ENCODE measurements at regions not wholly inside any gene's neighbourhood (a gene's known extent, or its start where the extent isn't known, plus 50 kb on each side); places are given as distances from the start of the nearest gene placed in this dataset.

GRCh38 chr5:27125856-27126255, 87.5 kb upstream of the CDH9 start:
- Mint-ChIP-seq H3K27ac (no peak overlapping the region; a peak in 1 of 7 replicates), H3K4me1 (no peaks in the 10 kb centered on the region), H3K9me3 (peaks cover 0 to under 1% of the 10 kb centered on the region in 2 experiments; a peak in 2 of 5 replicates), H3K36me3 (ENCODE audit: insufficient read depth in 1 of 3, low read depth in 3 of 3) (peaks cover 0 to 4% (median 0%) of the 10 kb centered on the region in 3 experiments; a peak in 1 of 7 replicates), H3K4me3 (no peak overlapping the region), H3K27me3 (ENCODE audit: low read depth) (no peaks in the 10 kb centered on the region)
- Histone ChIP-seq H3K18ac (ENCODE audit: insufficient read length, low read depth, low read length) (no peak overlapping the region), H3K9me3 (ENCODE audit: control insufficient read depth, low read depth, low read length) (no peaks in the 10 kb centered on the region), H3K79me2 (ENCODE audit: insufficient read depth, low read length) (no peaks in the 10 kb centered on the region), H2BK15ac (ENCODE audit: low read depth, low read length) (no peak overlapping the region), H3K23ac (ENCODE audit: insufficient read length, low read depth, low read length) (no peak overlapping the region), H4K20me1 (ENCODE audit: control insufficient read depth, insufficient read depth, insufficient read length) (no peaks in the 10 kb centered on the region), H3K14ac (ENCODE audit: insufficient read depth, low read length) (no peak overlapping the region), H3T11ph (ENCODE audit: low read length) (no peak overlapping the region), H3K23me2 (ENCODE audit: insufficient read length, low read depth, low read length, poor library complexity, severe bottlenecking) (no peaks in the 10 kb centered on the region), H2AK5ac (ENCODE audit: insufficient read length, low read length) (no peak overlapping the region), H3K4me2 (ENCODE audit: insufficient read depth, insufficient read length, low read length) (no peak overlapping the region), H3K27ac (ENCODE audit: insufficient read length, low read depth, low read length) (no peak overlapping the region), H2AFZ (ENCODE audit: low read length) (no peak overlapping the region), H3K56ac (ENCODE audit: insufficient read length, low read depth, low read length) (no peak overlapping the region), H4K91ac (ENCODE audit: insufficient read length, low read depth, low read length) (no peak overlapping the region), H3K4me1 (ENCODE audit: insufficient read depth, low read length) (no peaks in the 10 kb centered on the region), H4K8ac (replicated peaks; ENCODE audit: insufficient read length, low read depth, low read length) (no peak overlapping the region), H3K9ac (ENCODE audit: extremely low read depth, insufficient read length, low read length) (no peak overlapping the region), H4K5ac (ENCODE audit: insufficient read length, low read depth, low read length) (no peak overlapping the region), H3K27me3 (ENCODE audit: insufficient read depth, low read length) (no peaks in the 10 kb centered on the region), H3K4ac (ENCODE audit: low read depth, low read length) (no peak overlapping the region), H2BK5ac (ENCODE audit: insufficient read length, low read length) (no peak overlapping the region), H2BK20ac (ENCODE audit: low read depth, low read length, poor library complexity, severe bottlenecking) (no peak overlapping the region), H3K79me1 (ENCODE audit: insufficient read depth, low read depth, low read length, poor library complexity, severe bottlenecking) (no peaks in the 10 kb centered on the region), H2BK120ac (ENCODE audit: low read depth, low read length, poor library complexity, severe bottlenecking) (no peak overlapping the region), H2BK12ac (ENCODE audit: insufficient read length, low read depth, low read length) (no peak overlapping the region)
- WGBS (ENCODE audit: extremely low coverage, insufficient read length, low lambda C conversion rate) = no CpG with 5 or more reads among the region's 2 CpGs
- TF ChIP-seq CTCF (conservative IDR thresholded peaks at IDR 0.05) = no peak
- DNase-seq = no peak

All from H9 (cell line).